Stimulated activated CD4-positive, alpha-beta T cell treated with anti-CD3 and anti-CD28 coated beads, Interleukin-2, amount 100 ng/mL, for 48 hours (primary cell): ENCODE measurements at regions not wholly inside any gene's neighbourhood (a gene's known extent, or its start where the extent isn't known, plus 50 kb on each side); places are given as distances from the start of the nearest gene placed in this dataset.

Source experiments
- DNase-seq, 2 donors: peaks; one replicate each; pipeline ENCODE4 v3.0.0-alpha.2; 2020

DNA sequence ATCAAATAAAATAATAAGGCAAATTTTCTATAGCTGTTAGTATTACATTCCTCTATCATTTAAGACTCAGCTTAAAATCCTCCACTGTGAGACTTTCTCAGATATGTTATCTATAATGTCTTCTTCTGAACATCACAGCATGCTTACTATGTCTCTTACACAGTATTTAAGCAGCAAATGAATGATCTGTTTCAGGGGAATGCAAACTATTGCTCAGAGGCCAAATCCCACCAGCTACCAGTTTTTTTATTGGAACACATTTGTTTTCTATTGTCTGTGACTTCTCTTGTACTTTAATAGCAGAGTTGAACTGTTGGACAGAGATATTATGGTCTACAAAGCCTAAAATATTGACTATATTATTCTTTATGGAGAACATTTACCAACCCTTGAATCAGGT, 59.6 kb downstream of the C3orf38 start:
- no peak for DNase-seq

DNA sequence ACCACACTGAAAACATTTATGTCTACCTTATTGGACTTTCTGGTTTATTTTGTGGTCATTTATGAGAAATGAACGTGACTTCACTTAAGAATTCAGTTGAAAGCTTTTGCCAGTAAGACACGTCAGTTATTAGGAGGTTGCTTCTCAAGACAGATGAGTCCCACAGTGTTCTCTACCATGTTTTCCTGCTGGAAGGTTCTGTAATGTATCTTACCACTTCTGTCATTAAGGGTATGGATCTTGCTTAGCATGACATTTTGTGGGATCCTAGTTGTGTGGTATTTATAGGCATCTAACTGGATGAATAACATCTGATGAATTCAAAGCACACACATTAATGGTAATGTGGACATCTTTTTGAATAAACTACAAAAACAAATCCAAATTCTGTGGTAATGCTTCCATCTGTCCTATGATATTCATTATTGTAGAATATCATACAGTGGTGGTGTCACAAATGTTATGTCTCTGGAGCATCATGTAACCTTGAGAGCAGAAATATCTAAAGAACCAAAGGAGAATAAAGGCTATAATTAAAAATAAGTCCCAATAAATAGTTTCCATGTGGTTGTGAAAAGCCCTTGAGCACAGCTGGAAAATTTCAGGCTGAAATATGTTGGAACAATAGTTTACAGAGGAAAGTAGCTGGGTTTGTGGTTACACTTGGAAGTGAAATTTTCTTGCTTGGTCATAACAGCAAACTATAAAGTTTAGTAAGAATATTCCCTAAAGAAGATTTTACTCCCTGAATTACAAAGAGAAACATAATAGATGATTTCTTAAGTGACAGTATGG, 61.5 kb downstream of the C3orf38 start:
- no peak for DNase-seq

DNA sequence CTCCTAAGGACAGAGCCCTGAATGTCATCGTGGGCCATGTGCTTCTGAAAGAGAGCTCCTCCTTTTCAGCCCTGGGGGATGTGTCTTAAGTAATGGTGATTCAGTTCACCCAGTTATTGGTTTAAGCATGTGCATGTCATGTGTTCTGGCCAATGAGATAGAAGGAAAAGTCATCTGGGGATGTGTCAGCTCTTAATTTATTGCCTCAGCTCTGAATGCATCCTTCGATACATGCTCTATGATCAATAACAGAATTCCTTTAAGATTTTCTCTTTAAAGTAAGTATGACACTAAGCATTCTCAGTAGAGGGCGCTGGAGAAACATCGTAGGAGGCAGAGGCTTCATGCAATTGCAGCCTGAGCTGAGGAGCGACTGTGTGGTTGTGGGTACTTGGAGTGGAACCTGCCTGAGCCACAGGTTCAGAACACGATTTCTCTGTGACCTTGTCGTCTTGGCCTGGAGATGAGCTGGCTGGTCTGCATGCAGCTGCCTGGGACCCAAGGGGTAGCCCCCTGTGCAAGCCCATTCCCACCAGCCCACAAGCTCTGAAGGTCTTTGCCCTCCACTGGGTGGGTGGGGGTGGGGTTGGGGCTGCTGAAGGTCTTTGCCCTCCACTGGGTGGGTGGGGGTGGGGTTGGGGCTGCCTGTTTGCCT, 69.5 kb downstream of the C3orf38 start:
- peak; percentile 5 to 6 for DNase-seq

DNA sequence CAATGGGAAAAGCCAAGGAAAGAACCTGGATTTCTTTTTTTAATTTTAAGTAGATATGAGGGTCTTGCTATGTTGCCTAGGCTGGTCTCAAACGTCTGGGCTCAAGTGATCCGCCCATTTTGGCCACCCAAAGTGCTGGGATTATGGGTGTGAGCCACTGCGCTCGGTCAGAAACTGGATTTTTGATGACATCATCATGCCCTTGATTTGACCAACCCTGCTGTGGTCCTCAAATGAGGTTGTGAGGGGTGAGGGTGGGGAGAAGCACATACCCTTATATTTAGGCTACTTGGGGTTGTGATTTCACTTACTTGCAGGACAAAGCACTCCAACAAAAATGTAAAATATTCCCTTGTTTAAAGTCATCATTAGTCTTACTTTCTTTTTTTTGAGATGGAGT, 70.4 kb downstream of the C3orf38 start:
- DNase-seq = no peak

DNA sequence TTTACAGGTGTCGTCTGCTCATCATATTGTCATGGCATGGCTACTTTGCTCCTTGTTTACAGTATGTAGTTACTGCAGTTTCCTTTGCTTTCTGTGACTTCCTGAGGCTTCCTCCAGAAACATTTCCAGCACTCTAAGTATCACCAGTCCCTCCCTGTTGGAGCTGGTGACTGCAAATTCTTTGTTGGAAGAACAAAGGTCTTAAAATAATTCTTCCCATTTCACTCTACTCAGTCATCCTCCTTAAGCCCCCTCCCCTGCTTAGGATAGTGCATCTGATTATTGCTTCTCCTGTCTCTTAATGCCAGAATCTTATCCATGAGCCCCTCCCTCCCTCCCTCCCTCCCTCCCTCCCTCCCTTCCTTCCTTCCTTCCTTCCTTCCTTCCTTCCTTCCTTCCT, 72.0 kb downstream of the C3orf38 start:
- no peak for DNase-seq

DNA sequence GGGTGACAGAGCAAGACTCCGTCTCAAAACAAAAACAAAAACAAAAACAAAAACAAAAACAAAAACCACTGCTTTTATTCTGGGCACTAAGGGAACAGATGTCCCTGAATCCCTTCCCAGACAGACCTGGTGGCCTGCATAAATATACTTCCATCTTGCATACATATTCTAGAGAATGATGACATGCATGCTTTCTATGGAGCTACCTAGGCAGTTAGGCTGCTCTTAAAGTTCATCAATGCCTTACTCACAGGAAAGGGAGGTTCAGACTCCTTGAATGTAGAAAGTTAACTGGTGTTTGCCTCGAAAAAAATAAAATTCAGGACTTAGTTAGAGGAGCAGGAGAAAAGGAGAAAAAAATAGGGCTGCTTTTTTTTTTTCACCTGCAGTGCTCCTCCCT, 72.6 kb downstream of the C3orf38 start:
- DNase-seq = no peak

DNA sequence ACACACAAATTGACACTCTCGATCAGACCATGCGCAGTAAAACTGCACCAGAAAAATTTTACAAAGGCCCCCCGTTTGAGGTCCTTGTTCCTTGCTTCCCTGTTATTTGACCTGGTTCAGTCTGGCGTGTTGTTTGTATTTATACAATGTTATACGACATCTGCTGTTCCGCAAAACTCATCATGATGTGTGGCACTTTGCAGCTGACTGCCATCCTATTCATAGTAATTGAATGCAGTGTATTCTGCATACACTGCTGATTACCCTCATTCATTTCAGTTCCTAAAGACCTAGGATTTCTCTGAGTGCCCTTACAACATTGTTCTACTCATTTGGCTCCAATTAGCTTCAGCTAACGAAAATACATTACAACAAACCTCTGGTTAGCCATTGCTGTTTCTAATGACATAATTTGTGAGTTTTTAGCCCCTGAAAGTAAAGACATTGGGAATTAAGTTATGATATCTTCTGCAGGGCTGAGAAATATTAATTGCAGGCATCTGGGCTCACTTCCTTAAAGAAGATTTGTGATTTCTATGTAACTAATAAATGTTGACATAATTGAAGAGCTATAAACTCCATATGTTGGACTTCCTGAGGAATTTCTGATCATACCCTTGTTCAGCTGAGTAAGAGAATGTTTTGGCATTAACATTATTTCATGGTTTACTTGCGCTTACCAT, 75.7 kb downstream of the C3orf38 start:
- no peak for DNase-seq

DNA sequence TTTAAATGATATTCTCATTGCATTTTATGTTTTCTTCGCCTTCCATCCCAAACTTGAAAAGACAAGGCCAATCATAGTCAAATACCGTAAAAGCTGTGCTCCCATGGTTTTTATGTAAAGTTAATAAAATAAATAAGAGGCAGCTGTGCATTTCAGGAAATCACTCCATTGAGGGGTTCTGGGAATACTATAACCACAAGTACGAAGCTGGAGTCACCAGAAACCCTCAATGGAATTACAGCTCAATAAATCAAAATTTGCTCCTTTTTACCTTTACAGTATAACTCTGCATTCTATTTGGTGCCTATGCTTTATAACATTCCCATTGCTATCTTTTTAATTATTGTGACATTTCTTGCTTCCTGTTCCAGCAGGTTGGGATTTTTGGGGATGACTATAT, 77.2 kb downstream of the C3orf38 start:
- no peak for DNase-seq

DNA sequence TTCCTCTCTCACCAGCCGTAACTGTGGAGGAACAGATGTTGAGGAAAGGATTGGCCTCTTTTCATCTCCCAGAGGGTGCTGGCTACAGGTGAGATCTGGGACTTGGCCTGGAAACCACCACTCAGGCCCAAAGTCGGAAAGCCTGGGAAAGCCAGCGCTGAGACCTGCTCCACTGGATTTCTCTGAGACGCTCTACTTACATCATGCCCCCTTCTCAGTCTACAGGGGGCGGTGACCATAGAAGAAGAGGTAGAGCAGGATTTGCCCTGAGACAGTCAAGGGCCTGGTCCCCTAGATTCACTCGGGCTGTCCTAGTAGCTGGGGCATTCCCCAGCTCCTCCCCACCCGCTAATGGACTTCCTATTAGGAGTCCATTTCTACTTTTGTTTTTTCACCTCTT, 80.9 kb downstream of the C3orf38 start:
- no peak for DNase-seq

DNA sequence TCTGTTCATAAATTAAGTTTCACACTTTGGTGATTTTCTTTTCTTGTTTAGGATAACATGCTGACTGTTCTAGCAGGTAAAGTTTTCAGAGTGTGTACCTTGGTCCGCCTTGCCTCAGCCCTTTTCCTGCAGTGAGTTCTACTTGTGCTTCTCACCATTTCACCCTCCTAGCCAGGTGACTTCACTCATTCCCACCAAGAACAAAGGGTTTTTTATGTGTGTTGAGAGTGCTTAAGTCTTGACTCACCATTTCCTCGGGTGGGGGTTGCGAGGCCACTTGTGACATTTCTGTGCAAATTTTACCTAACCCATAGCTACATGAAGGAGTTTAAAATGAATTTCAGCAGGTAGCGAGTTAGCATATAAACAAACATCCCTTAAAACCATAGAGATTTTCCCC, 81.4 kb downstream of the C3orf38 start:
- DNase-seq = no peak

DNA sequence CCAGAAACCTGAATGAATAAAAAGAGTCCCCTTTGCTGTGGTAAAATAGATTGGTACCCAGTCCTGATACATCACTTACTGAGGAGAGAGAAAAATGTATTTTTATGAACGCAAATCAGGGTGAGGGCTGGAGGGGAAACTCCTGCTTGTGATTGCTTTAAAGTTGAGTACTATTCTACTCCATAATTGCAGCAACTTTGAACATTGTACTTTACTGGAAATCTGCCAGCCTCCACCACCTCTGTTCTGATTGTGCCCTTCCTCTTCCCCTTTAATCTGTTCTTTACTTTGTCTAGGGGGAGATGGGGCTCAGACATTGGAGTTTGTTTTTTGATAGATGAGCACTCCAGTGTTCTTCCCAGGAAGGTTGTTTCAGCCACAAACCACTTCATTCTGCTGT, 81.9 kb downstream of the C3orf38 start:
- DNase-seq = no peak

DNA sequence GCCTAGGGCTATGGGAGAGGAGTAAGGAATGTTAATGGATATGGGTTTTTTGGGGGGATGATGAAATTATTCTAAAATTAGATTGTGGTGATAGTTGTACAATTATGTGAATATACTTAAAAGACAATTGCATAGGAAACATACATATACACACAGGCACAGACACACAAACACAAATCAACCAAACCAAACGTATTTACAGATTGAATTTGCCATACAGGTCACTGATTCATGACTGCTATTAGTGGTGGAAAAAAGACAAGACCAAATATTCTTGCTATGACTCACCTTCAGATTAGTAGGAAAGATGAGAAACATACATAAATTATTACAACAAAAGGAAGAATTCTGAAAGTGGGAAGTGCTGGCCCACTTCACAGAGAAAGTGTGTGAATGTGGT, 85.3 kb downstream of the C3orf38 start:
- no peak for DNase-seq

DNA sequence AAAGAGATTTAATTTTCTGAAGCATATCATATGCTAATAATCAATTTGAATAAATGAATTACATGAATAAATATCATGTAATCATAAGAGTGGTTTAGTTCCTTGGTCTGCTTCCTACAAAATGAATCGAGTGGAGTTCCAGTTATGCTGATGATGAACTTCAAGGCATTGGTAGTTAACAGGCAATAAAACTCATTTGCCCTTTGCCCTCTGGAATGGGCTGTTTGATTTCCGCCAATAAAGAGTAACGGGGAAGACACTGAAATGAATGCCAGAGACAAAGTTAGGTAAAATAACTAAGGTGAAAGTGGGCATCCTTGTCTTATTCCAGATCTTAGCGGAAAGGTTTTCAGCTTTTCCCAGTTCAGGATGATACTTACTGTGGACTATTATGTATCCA, 90.1 kb downstream of the C3orf38 start:
- DNase-seq = no peak

DNA sequence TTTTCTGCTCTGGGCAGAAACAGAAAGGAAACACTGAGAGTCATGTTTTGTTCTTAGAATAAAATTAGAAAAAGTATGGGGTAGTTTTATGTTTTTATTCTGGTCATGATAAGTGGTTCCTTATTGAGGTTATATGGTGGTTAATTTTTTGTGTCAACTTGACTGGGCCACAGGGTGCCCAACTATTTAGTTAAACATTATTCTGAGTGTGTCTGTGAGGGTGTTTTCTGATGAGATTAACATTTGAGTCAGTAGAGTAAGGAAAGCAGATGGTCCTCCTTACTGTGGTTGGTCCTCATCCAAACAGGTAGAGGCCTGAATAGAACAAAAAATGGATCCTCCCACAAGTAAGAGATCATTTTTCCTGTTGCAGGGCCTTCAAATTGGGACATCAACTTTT, 98.9 kb downstream of the C3orf38 start:
- no peak for DNase-seq

DNA sequence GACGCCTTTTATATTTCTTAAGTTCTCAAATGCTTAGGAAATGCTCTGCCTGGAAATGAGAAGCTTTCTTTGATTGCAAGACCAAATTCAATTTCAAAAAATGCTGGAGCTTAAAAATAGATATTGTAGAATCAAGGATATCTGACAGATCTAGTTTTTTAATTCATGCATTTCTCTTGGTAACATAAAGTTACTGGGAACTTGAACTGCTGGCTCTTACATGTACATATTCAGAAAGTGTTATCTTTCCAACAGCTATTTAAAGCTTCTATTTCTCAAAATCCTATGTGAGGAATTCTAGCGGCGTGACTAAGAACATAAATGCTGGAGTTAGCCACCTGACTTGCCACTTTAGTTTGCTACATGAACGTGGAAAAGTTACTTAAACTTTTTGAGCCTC, 109.3 kb downstream of the C3orf38 start:
- DNase-seq = no peak

DNA sequence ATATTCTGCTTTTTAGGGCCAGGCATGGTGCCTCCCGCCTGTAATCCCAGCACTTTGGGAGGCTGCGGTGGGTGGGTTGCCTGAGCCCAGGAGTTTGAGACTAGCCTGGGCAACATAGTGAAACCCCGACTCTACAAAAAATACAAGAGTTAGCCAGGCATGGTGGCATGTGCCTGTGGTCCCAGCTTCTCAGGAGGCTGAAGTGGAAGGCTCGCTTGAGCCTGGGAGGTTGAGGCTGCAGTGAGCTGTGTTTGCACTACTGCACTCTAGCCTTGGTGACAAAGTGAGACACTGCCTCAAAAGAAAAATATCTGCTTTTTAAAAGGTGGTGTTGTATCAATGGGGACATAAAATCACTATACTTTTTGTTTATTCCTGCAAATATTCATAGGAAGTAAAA, 112.8 kb downstream of the C3orf38 start:
- DNase-seq = peak in 1 of 2 donors; percentile 0

DNA sequence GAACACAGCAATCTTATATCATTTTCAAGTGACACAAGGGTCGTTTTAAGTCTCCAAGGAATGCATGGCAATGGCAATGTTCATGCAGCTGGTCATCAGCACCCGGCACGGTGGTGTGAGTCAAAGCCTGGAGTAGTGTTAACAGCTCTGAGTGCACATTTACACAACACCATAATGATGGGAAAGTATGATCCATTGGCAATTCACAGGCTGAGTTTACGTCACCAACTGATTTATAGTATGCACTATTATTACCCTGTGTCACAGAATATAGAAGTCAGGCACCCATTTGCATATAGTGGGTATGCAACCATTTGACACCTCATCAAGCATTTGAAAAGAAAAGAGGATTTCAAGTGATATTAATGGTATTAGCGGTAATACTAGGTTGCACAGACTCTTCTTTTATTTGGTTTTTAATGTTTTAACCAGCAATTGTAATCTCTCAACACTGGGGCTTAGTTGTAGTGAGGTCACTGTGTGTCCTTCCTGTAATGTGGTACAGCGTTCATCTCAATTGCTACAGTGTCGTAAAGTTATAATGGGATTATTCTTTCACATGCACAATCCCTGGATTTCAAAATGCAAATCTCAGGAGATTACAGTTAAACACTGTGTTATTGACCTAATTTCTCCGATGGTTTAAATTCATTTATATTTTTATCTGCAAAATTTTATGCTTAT, 113.8 kb downstream of the C3orf38 start:
- DNase-seq = no peak

DNA sequence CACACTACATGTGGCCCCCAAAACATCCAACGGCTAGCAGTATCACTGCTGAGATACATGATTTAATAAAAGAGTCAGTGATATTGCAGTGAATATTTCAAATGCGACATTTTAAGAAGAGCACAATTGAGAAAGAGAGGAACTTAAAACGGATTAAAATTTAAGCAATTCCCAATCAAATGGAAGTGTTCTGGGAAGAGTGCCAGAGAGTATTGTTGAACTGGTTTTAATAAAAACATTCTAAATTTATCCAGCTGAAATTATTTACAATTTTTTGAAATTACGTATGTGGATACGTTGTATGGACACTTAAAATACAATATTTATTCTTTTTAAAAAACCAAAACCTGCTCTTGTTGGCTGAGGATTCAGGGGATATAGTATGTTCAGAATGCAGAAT, 117.7 kb downstream of the C3orf38 start:
- no peak for DNase-seq

DNA sequence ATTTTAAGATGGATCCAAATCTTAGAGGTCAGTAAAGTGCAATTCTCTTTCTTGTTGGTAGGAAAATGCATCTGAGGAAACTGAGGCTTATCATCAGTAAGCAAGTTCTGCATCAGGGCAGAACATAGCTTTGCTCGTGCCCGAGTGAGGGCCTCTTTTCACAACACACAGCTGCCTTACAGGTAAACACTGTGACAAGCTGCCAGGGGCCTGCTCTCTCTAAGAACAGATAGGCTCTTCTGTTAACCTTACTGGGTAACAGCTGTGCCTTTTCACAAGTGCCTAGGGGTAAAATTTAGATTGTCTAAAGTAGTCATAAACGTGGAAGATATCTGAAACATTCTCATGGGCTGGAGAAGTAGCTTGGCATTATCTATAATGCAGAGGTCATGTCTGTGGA, 118.1 kb downstream of the C3orf38 start:
- no peak for DNase-seq

DNA sequence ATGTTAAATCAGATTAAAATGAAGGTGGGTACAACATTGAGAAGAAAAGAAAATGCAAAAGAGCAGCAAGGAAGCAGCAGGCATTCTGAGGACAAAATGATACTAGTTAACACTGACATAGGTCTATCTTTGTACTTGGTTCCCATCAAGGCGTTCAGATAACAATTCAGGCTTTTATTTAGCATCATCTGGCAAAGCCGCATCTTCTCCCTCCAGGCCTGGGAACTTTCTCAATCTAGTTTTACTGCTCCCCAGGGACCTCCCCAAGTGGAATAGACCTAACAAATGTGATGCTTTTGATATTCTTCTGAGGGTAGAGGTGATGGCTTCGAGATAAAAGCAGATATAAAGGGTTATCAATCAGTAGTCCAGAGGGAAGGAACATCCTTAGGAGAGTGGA, 130.6 kb downstream of the C3orf38 start:
- no peak for DNase-seq

DNA sequence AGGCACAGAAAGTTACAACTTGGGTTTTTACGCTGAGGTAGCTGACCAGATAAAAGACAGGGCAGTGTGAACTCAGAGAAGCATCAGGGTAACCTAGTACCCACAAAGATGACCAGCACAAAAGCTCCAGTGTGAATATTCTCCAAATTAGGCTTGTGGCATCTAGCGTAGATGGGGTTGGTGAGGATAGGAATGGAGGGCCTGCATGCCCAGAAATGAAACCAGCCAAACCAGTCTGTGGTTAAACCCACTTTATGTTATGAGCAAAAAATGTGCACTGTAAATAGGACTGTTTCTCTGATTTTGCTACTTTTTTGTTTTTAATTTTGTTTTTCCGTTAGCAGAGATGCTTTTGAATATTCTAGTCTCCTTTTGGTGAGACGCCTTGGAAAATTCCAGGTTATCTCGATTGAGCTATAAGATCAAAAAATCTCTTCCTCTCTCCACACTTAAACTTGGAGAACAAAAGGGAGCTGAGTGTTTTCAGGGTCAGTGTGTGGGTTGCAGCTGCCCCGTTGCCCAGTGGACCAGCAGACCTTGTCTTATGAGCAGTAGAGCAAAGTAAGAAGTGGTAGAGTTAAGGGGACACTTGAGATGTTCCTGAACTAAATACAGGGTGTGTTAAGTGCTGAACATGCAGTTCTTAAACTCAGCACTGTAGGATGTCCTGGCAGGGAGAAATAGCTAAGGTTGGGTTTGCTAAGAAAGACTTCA, 132.9 kb downstream of the C3orf38 start:
- no peak for DNase-seq

DNA sequence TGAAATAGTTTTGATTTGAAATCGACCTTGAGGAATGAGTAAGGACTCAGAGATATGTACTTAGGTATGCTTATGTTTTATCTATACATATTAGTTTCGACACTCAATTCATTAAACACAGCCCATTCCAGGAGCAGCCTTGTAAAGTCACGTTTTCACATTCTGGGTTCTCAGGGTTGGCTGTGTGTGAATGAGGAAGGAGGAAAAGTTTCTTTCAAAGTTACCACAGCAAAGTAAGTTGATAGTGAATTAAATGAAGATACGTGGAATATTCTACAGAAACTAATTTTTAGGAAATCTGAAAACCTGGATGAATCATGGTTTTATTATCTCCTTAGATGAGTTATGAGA, 133.5 kb downstream of the C3orf38 start:
- DNase-seq = no peak

DNA sequence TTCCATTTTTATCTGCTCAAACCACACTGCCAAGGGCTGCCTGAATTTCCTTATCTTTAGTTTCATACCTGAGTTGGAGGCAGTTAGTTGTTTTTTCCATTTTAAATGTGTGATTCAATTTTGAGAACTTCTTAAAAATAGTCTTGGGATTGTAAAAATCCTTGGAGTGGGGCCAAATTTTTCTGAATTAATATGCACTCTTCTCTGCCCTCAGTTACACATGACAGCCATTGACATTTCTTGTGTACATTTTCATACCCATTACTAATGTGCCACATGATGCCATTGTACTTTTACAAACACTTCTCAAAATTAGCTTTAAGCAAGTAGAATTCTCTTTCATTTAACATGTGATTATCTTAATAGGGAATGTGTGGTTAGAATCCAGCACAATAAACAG, 141.7 kb downstream of the C3orf38 start:
- DNase-seq = no peak
